ENCODE measurements at regions not wholly inside any gene's neighbourhood (a gene's known extent, or its start where the extent isn't known, plus 50 kb on each side); places are given as distances from the start of the nearest gene placed in this dataset.

- Histone ChIP-seq H3K36me3 (ENCODE audit: insufficient read depth, low read length) (no peaks in the 10 kb centered on the region), H3K9me3 (ENCODE audit: control insufficient read depth, insufficient read depth, low read length) (no peaks in the 10 kb centered on the region), H3K9ac (ENCODE audit: low read depth, low read length) (no peak overlapping the region), H3K4me1 (ENCODE audit: insufficient read depth, low read length) (peaks cover 19% of the 10 kb centered on the region; the same call in 1 of the 2 replicates)
These were observed 528.0 kb upstream of the SEMA6A start for GRCh38 chr5:117102591-117102990.

- Histone ChIP-seq H3K36me3 (ENCODE audit: insufficient read depth, low read length) (no peaks in the 10 kb centered on the region), H3K9me3 (ENCODE audit: control insufficient read depth, insufficient read depth, low read length) (no peaks in the 10 kb centered on the region), H3K9ac (ENCODE audit: low read depth, low read length) (no peak overlapping the region), H3K4me1 (ENCODE audit: insufficient read depth, low read length) (peaks cover 30% of the 10 kb centered on the region)
These were observed 525.6 kb upstream of the SEMA6A start for GRCh38 chr5:117100176-117100575.

- Histone ChIP-seq H3K9me3 (ENCODE audit: control insufficient read depth, insufficient read depth, low read length) (no peaks in the 10 kb centered on the region), H3K4me1 (ENCODE audit: insufficient read depth, low read length) (peaks cover 21% of the 10 kb centered on the region), H3K36me3 (ENCODE audit: insufficient read depth, low read length) (no peaks in the 10 kb centered on the region), H3K9ac (ENCODE audit: low read depth, low read length) (no peak overlapping the region)
These were observed 523.5 kb upstream of the SEMA6A start for GRCh38 chr5:117098094-117098493.

GRCh38 chr5:117095346-117096332 is 521.0 kb upstream of the SEMA6A start:
- Histone ChIP-seq H3K9ac (ENCODE audit: low read depth, low read length) (no peak overlapping the region), H3K9me3 (ENCODE audit: control insufficient read depth, insufficient read depth, low read length) (no peaks in the 10 kb centered on the region), H3K4me1 (ENCODE audit: insufficient read depth, low read length) (peaks cover 12% of the 10 kb centered on the region), H3K36me3 (ENCODE audit: insufficient read depth, low read length) (no peaks in the 10 kb centered on the region)

GRCh38 chr5:117094114-117094815 is 519.6 kb upstream of the SEMA6A start:
- H3K36me3 ChIP-seq (ENCODE audit: insufficient read depth, low read length), result no peaks in the 10 kb centered on the region
- H3K9ac ChIP-seq (ENCODE audit: low read depth, low read length), result no peak overlapping the region
- H3K9me3 ChIP-seq (ENCODE audit: control insufficient read depth, insufficient read depth, low read length), result no peaks in the 10 kb centered on the region
- H3K4me1 ChIP-seq (ENCODE audit: insufficient read depth, low read length), result peaks cover 12% of the 10 kb centered on the region

GRCh38 chr5:117093653-117094052 is 519.0 kb upstream of the SEMA6A start:
- Histone ChIP-seq H3K36me3 (ENCODE audit: insufficient read depth, low read length) (no peaks in the 10 kb centered on the region), H3K9ac (ENCODE audit: low read depth, low read length) (no peak overlapping the region), H3K4me1 (ENCODE audit: insufficient read depth, low read length) (peaks cover 12% of the 10 kb centered on the region), H3K9me3 (ENCODE audit: control insufficient read depth, insufficient read depth, low read length) (no peaks in the 10 kb centered on the region)

GRCh38 chr5:117089001-117089400 is 514.4 kb upstream of the SEMA6A start:
- Histone ChIP-seq H3K9ac (ENCODE audit: low read depth, low read length) (no peak overlapping the region), H3K4me1 (ENCODE audit: insufficient read depth, low read length) (no peaks in the 10 kb centered on the region)

GRCh38 chr5:117088176-117088575 is 513.6 kb upstream of the SEMA6A start:
- H3K9ac ChIP-seq (ENCODE audit: low read depth, low read length), result no peak overlapping the region
- H3K9me3 ChIP-seq (ENCODE audit: control insufficient read depth, insufficient read depth, low read length), result no peaks in the 10 kb centered on the region
- no peaks in the 10 kb centered on the region for H3K36me3 ChIP-seq (ENCODE audit: insufficient read depth, low read length)
- H3K4me1 ChIP-seq (ENCODE audit: insufficient read depth, low read length), result no peaks in the 10 kb centered on the region

More at GRCh38 chr5:117089001-117089400, 514.4 kb upstream of the SEMA6A start:
- Histone ChIP-seq H3K9me3 (ENCODE audit: control insufficient read depth, insufficient read depth, low read length) (no peaks in the 10 kb centered on the region), H3K36me3 (ENCODE audit: insufficient read depth, low read length) (no peaks in the 10 kb centered on the region)

- Histone ChIP-seq H3K9ac (ENCODE audit: low read depth, low read length) (no peak overlapping the region), H3K4me1 (ENCODE audit: insufficient read depth, low read length) (no peaks in the 10 kb centered on the region), H3K9me3 (ENCODE audit: control insufficient read depth, insufficient read depth, low read length) (no peaks in the 10 kb centered on the region), H3K36me3 (ENCODE audit: insufficient read depth, low read length) (no peaks in the 10 kb centered on the region)
These were observed 509.4 kb upstream of the SEMA6A start for GRCh38 chr5:117084067-117084466.

GRCh38 chr5:117082977-117083376 is 508.4 kb upstream of the SEMA6A start:
- no peaks in the 10 kb centered on the region for H3K4me1 ChIP-seq (ENCODE audit: insufficient read depth, low read length)
- H3K9me3 ChIP-seq (ENCODE audit: control insufficient read depth, insufficient read depth, low read length), result no peaks in the 10 kb centered on the region
- no peak overlapping the region for H3K9ac ChIP-seq (ENCODE audit: low read depth, low read length)
- no peaks in the 10 kb centered on the region for H3K36me3 ChIP-seq (ENCODE audit: insufficient read depth, low read length)

- peaks cover 6% of the 10 kb centered on the region for H3K4me1 ChIP-seq (ENCODE audit: insufficient read depth, low read length)
- H3K9me3 ChIP-seq (ENCODE audit: control insufficient read depth, insufficient read depth, low read length), result no peaks in the 10 kb centered on the region
- no peaks in the 10 kb centered on the region for H3K36me3 ChIP-seq (ENCODE audit: insufficient read depth, low read length)
- H3K9ac ChIP-seq (ENCODE audit: low read depth, low read length), result no peak overlapping the region
These were observed 502.5 kb upstream of the SEMA6A start for GRCh38 chr5:117077142-117077541.

- Histone ChIP-seq H3K36me3 (ENCODE audit: insufficient read depth, low read length) (no peaks in the 10 kb centered on the region), H3K9me3 (ENCODE audit: control insufficient read depth, insufficient read depth, low read length) (no peaks in the 10 kb centered on the region)
These were observed 497.8 kb upstream of the SEMA6A start for GRCh38 chr5:117072439-117072838.

GRCh38 chr5:117065800-117066199 is 491.2 kb upstream of the SEMA6A start:
- H3K9me3 ChIP-seq (ENCODE audit: control insufficient read depth, insufficient read depth, low read length), result no peaks in the 10 kb centered on the region
- no peaks in the 10 kb centered on the region for H3K4me1 ChIP-seq (ENCODE audit: insufficient read depth, low read length)
- H3K36me3 ChIP-seq (ENCODE audit: insufficient read depth, low read length), result no peaks in the 10 kb centered on the region
- no peak overlapping the region for H3K9ac ChIP-seq (ENCODE audit: low read depth, low read length)

More at GRCh38 chr5:117072439-117072838, 497.8 kb upstream of the SEMA6A start:
- H3K9ac ChIP-seq (ENCODE audit: low read depth, low read length), result no peak overlapping the region
- peaks cover 9% of the 10 kb centered on the region for H3K4me1 ChIP-seq (ENCODE audit: insufficient read depth, low read length)

- Histone ChIP-seq H3K9me3 (ENCODE audit: control insufficient read depth, insufficient read depth, low read length) (no peaks in the 10 kb centered on the region), H3K4me1 (ENCODE audit: insufficient read depth, low read length) (no peaks in the 10 kb centered on the region), H3K36me3 (ENCODE audit: insufficient read depth, low read length) (no peaks in the 10 kb centered on the region), H3K9ac (ENCODE audit: low read depth, low read length) (no peak overlapping the region)
These were observed 490.5 kb upstream of the SEMA6A start for GRCh38 chr5:117065161-117065560.

- peaks cover 35% of the 10 kb centered on the region for H3K4me1 ChIP-seq (ENCODE audit: insufficient read depth, low read length)
- H3K36me3 ChIP-seq (ENCODE audit: insufficient read depth, low read length), result no peaks in the 10 kb centered on the region
- H3K9me3 ChIP-seq (ENCODE audit: control insufficient read depth, insufficient read depth, low read length), result no peaks in the 10 kb centered on the region
- H3K9ac ChIP-seq (ENCODE audit: low read depth, low read length), result no peak overlapping the region
These were observed 485.5 kb upstream of the SEMA6A start for GRCh38 chr5:117060099-117060498.
